OCI-LY1 (cell line): ENCODE measurements at regions not wholly inside any gene's neighbourhood (a gene's known extent, or its start where the extent isn't known, plus 50 kb on each side); places are given as distances from the start of the nearest gene placed in this dataset.

Experiments used
- H2AFZ ChIP-seq: fragments of 200-600 bp; sonication (generic), shearing (Covaris generic); 2 replicates; pipeline ENCODE4 v1.6.0; 2014; ENCODE audit warnings: antibody characterized with exemption, mild to moderate bottlenecking, low read length
- H3F3A ChIP-seq: fragments of 200-600 bp; sonication (generic), shearing (Covaris generic); 2 replicates; pipeline ENCODE4 v1.6.0; 2014; ENCODE audit warnings: mild to moderate bottlenecking, antibody characterized with exemption, low read length, moderate library complexity; ENCODE audit not compliant: insufficient read depth
- H3K27ac ChIP-seq: fragments of 200-600 bp; sonication (generic); 2 replicates; pipeline ENCODE4 v1.5.1; 2014; ENCODE audit warnings: low read length, mixed run types, mild to moderate bottlenecking, low read depth; ENCODE audit not compliant: poor library complexity, severe bottlenecking
- H3K27me3 ChIP-seq: fragments of 200-600 bp; sonication (generic); 2 replicates; pipeline ENCODE4 v1.6.0; 2014; ENCODE audit warnings: antibody characterized with exemption, mild to moderate bottlenecking, low read length, moderate library complexity; ENCODE audit not compliant: insufficient read depth
- H3K36me3 ChIP-seq: fragments of 200-600 bp; sonication (generic); 2 replicates; pipeline ENCODE4 v1.6.1; 2014; ENCODE audit warnings: mild to moderate bottlenecking, antibody characterized with exemption, low read length, moderate library complexity, mixed read lengths; ENCODE audit not compliant: insufficient read depth
- H3K4me1 ChIP-seq: fragments of 200-600 bp; sonication (generic); 2 replicates; pipeline ENCODE4 v1.5.1; 2014; ENCODE audit warnings: mild to moderate bottlenecking, low read length, moderate library complexity; ENCODE audit not compliant: insufficient read depth, severe bottlenecking
- H3K4me2 ChIP-seq: fragments of 200-600 bp; sonication (generic), shearing (Covaris generic); 2 replicates; pipeline ENCODE4 v1.6.1; 2014; ENCODE audit warnings: low read length
- H3K4me3 ChIP-seq: fragments of 200-600 bp; sonication (generic); 2 replicates; pipeline ENCODE4 v1.5.1; 2014; ENCODE audit warnings: low read length, low read depth, mild to moderate bottlenecking, mixed read lengths; ENCODE audit not compliant: poor library complexity, severe bottlenecking
- H3K79me2 ChIP-seq: fragments of 200-600 bp; shearing (Covaris generic); 2 replicates; pipeline ENCODE4 v1.6.1; 2016; ENCODE audit warnings: mixed run types, low read length, mixed read lengths; ENCODE audit not compliant: insufficient read depth
- H3K9ac ChIP-seq: fragments of 200-600 bp; sonication (generic), shearing (Covaris generic); 2 replicates; pipeline ENCODE4 v1.6.1; 2014; ENCODE audit warnings: mild to moderate bottlenecking, low read length, mixed read lengths
- H3K9me2 ChIP-seq: fragments of 200-600 bp; sonication (generic), shearing (Covaris generic); 2 replicates; pipeline ENCODE4 v1.6.1; 2014; ENCODE audit warnings: low read depth, mild to moderate bottlenecking, low read length, mixed read lengths
- H3K9me3 ChIP-seq: fragments of 200-600 bp; shearing (Covaris generic); 2 replicates; pipeline ENCODE4 v1.6.1; 2014; ENCODE audit warnings: low read length, mixed read lengths
- H4K20me1 ChIP-seq: fragments of 200-600 bp; sonication (generic), shearing (Covaris generic); 2 replicates; pipeline ENCODE4 v1.6.0; 2016; ENCODE audit warnings: mild to moderate bottlenecking, low read length; ENCODE audit not compliant: insufficient read depth
- CTCF ChIP-seq: fragments of 200-600 bp; sonication (generic), shearing (Covaris generic); IDR thresholded peaks from 2 replicates; pipeline ENCODE4 v1.5.1; 2017; ENCODE audit warnings: mild to moderate bottlenecking, antibody characterized with exemption, low read length, moderate library complexity, mixed read lengths
- EZH2 ChIP-seq: fragments of 200-600 bp; sonication (generic), shearing (Covaris generic); IDR thresholded peaks from 2 replicates; pipeline ENCODE4 v1.8.0; 2017; ENCODE audit warnings: borderline replicate concordance, mixed run types, mild to moderate bottlenecking, antibody characterized with exemption, low read length, moderate library complexity, mixed read lengths

GRCh38 chr18:45208164-45208563 is 407.1 kb upstream of the SLC14A2 start:
- no peaks in the 10 kb centered on the region for H3F3A ChIP-seq
- no peak overlapping the region for H3K9ac ChIP-seq
- H3K79me2 ChIP-seq: no peaks in the 10 kb centered on the region
- H3K4me2 ChIP-seq: no peak overlapping the region
- peaks cover 4% of the 10 kb centered on the region; the same call in 1 of the 2 replicates for H3K27me3 ChIP-seq
- no peak overlapping the region for H3K4me3 ChIP-seq
- H3K9me2 ChIP-seq: no peaks in the 10 kb centered on the region
- H4K20me1 ChIP-seq: no peaks in the 10 kb centered on the region
- TF ChIP-seq EZH2: no peak
- no peak for TF ChIP-seq CTCF
- no peaks in the 10 kb centered on the region for H3K36me3 ChIP-seq
- H3K4me1 ChIP-seq: no peaks in the 10 kb centered on the region
- H3K9me3 ChIP-seq: no peaks in the 10 kb centered on the region
- H2AFZ ChIP-seq: no peak overlapping the region
- no peak overlapping the region for H3K27ac ChIP-seq

GRCh38 chr18:45212181-45213039 is 402.9 kb upstream of the SLC14A2 start:
- Histone ChIP-seq H3F3A (no peaks in the 10 kb centered on the region), H3K27me3 (peaks cover 4% of the 10 kb centered on the region; the same call in 1 of the 2 replicates), H2AFZ (no peak overlapping the region), H4K20me1 (no peaks in the 10 kb centered on the region), H3K36me3 (no peaks in the 10 kb centered on the region), H3K4me3 (no peak overlapping the region), H3K9ac (no peak overlapping the region), H3K4me2 (no peak overlapping the region), H3K79me2 (no peaks in the 10 kb centered on the region), H3K9me3 (no peaks in the 10 kb centered on the region), H3K27ac (no peak overlapping the region), H3K9me2 (no peaks in the 10 kb centered on the region), H3K4me1 (no peaks in the 10 kb centered on the region)
- TF ChIP-seq EZH2: no peak
- TF ChIP-seq CTCF: peak; percentile 99

- no peak overlapping the region for H2AFZ ChIP-seq
- no peak overlapping the region for H3K27ac ChIP-seq
- TF ChIP-seq EZH2: no peak
- TF ChIP-seq CTCF: no peak
- H3K9me3 ChIP-seq: no peaks in the 10 kb centered on the region
- H3K27me3 ChIP-seq: peaks cover 4% of the 10 kb centered on the region; the same call in 1 of the 2 replicates
- no peaks in the 10 kb centered on the region for H3K79me2 ChIP-seq
- no peak overlapping the region for H3K9ac ChIP-seq
- no peaks in the 10 kb centered on the region for H4K20me1 ChIP-seq
- no peaks in the 10 kb centered on the region for H3K9me2 ChIP-seq
- H3K4me1 ChIP-seq: no peaks in the 10 kb centered on the region
- H3K4me3 ChIP-seq: no peak overlapping the region
- H3K36me3 ChIP-seq: no peaks in the 10 kb centered on the region
- H3K4me2 ChIP-seq: no peak overlapping the region
- no peaks in the 10 kb centered on the region for H3F3A ChIP-seq
These were observed 402.3 kb upstream of the SLC14A2 start for GRCh38 chr18:45213040-45213333.
